ENCODE measurements at regions not wholly inside any gene's neighbourhood (a gene's known extent, or its start where the extent isn't known, plus 50 kb on each side); places are given as distances from the start of the nearest gene placed in this dataset.

DNA sequence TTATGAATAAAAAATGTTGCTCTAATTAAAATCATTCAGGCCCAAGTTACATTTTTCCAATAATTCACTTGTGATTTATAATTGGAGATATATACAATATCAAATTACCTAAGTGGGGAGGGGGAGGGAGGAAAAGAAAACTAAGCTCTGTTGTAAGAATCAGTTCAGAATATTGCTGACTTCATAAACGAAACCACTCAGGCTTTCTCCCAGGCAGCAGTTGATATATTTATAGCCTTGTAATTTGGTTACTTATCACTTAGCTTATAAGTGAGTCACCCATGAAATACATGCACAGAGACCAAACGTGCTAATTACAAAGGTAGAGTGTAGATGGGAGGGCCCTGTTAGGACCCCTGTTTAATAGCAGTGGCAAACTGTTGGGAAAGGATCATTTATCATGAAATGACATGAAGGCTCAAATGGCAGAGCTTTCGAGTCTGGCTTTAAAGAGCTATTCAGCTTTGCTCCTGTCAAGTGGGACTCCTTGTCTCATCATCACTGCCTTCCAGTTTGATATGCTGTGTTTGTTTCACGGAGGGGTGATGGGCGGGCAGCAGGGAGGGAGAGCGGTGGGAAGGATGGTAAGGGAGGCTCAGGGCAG is 105.6 kb upstream of the PGRMC2 start (continued):
- TF ChIP-seq HMBOX1 (IDR thresholded peaks at IDR 0.05) (peak; percentile 64), MEF2D (tag; conservative IDR thresholded peaks at IDR 0.05; ENCODE audit: low read depth) (0 out of 2 replicates have a peak, but pooled peaks have one; percentile 48), MAFK (IDR thresholded peaks at IDR 0.05; ENCODE audit: low read length) (peak; percentile 33; the same call in 1 of the 2 replicates), ZNF75A (CRISPR knock-in tag; IDR thresholded peaks at IDR 0.05) (no peak), SMARCA4 (IDR thresholded peaks at IDR 0.05) (peak; percentile 57; the same call in 1 of the 2 replicates), ADNP (tag; IDR thresholded peaks at IDR 0.05) (0 out of 2 replicates have a peak, but pooled peaks have one; percentile 29), ATF7 (IDR thresholded peaks at IDR 0.05) (0 out of 2 replicates have a peak, but pooled peaks have one; percentile 10), ZNF184 (CRISPR knock-in tag; IDR thresholded peaks at IDR 0.05) (no peak), EP400 (IDR thresholded peaks at IDR 0.05) (no peak), MAFF (IDR thresholded peaks at IDR 0.05; ENCODE audit: low read length) (peak; percentile 18; the same call in 1 of the 2 replicates), CEBPB (tag; IDR thresholded peaks at IDR 0.05) (peak; percentile 46; the same call in 1 of the 2 replicates), MAFG (tag; conservative IDR thresholded peaks at IDR 0.05) (peak; percentile 70), C11orf30 (IDR thresholded peaks at IDR 0.05; ENCODE audit: low read depth) (peak; percentile 66; the same call in 1 of the 2 replicates), CTBP1 (IDR thresholded peaks at IDR 0.05; ENCODE audit: borderline replicate concordance) (0 out of 2 replicates have a peak, but pooled peaks have one; percentile 23), NFE2 (IDR thresholded peaks at IDR 0.05; ENCODE audit: low read depth) (peak; percentile 52; the same call in 1 of the 2 replicates), TBL1XR1 (IDR thresholded peaks at IDR 0.05; ENCODE audit: low read length in 2 of 2) (peak in 1 of 2 experiments; percentile 27; a peak in 1 of 4 replicates), DPF2 (IDR thresholded peaks at IDR 0.05) (peak; percentile 81), TSHZ1 (CRISPR knock-in tag; IDR thresholded peaks at IDR 0.05) (no peak), RCOR1 (IDR thresholded peaks at IDR 0.05; ENCODE audit: borderline replicate concordance in 1 of 2, low read depth in 2 of 2, low read length in 2 of 2) (peak in 1 of 2 experiments; percentile 60; a peak in 1 of 4 replicates), MTA3 (IDR thresholded peaks at IDR 0.05; ENCODE audit: borderline replicate concordance) (peak; percentile 45; the same call in 1 of the 2 replicates), PML (IDR thresholded peaks at IDR 0.05; ENCODE audit: low read length) (peak; percentile 26; the same call in 1 of the 2 replicates)
- TF ChIP-seq, protein P1, sequence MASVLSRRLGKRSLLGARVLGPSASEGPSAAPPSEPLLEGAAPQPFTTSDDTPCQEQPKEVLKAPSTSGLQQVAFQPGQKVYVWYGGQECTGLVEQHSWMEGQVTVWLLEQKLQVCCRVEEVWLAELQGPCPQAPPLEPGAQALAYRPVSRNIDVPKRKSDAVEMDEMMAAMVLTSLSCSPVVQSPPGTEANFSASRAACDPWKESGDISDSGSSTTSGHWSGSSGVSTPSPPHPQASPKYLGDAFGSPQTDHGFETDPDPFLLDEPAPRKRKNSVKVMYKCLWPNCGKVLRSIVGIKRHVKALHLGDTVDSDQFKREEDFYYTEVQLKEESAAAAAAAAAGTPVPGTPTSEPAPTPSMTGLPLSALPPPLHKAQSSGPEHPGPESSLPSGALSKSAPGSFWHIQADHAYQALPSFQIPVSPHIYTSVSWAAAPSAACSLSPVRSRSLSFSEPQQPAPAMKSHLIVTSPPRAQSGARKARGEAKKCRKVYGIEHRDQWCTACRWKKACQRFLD (CRISPR knock-in tag; IDR thresholded peaks at IDR 0.05): peak; percentile 58; the same call in 1 of the 2 replicates
- TF ChIP-seq, protein P2, sequence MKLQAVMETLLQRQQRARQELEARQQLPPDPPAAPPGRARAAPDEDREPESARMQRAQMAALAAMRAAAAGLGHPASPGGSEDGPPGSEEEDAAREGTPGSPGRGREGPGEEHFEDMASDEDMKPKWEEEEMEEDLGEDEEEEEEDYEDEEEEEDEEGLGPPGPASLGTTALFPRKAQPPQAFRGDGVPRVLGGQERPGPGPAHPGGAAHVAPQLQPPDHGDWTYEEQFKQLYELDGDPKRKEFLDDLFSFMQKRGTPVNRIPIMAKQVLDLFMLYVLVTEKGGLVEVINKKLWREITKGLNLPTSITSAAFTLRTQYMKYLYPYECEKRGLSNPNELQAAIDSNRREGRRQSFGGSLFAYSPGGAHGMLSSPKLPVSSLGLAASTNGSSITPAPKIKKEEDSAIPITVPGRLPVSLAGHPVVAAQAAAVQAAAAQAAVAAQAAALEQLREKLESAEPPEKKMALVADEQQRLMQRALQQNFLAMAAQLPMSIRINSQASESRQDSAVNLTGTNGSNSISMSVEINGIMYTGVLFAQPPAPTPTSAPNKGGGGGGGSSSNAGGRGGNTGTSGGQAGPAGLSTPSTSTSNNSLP (IDR thresholded peaks at IDR 0.05; ENCODE audit: borderline replicate concordance, low read depth, low read length): peak; percentile 81; the same call in 1 of the 2 replicates
